ENCODE measurements at regions not wholly inside any gene's neighbourhood (a gene's known extent, or its start where the extent isn't known, plus 50 kb on each side); places are given as distances from the start of the nearest gene placed in this dataset.

DNA sequence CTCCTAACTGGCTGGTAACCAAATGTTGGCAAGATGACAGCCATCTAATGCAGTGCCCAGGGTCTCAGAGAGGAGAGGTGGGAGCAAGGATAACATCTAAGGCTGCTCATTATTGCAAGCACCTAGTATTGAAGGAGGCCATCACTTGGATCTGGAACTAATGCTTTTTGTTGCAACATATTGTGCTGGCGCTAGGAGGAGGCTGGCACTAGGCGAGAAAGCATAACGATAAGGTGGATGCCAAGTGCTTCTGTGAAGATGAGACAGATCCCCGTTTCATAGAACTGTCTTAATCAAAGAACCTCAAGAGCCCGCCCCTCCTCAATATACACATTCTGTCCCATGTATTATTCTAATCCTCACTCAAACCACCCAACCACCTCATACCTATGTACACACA is 774.0 kb downstream of the VRK1 start:
- TF ChIP-seq ZFX (IDR thresholded peaks at IDR 0.05; ENCODE audit: borderline replicate concordance) = no peak
- TF ChIP-seq, protein P1, sequence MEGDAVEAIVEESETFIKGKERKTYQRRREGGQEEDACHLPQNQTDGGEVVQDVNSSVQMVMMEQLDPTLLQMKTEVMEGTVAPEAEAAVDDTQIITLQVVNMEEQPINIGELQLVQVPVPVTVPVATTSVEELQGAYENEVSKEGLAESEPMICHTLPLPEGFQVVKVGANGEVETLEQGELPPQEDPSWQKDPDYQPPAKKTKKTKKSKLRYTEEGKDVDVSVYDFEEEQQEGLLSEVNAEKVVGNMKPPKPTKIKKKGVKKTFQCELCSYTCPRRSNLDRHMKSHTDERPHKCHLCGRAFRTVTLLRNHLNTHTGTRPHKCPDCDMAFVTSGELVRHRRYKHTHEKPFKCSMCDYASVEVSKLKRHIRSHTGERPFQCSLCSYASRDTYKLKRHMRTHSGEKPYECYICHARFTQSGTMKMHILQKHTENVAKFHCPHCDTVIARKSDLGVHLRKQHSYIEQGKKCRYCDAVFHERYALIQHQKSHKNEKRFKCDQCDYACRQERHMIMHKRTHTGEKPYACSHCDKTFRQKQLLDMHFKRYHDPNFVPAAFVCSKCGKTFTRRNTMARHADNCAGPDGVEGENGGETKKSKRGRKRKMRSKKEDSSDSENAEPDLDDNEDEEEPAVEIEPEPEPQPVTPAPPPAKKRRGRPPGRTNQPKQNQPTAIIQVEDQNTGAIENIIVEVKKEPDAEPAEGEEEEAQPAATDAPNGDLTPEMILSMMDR (IDR thresholded peaks at IDR 0.05) = no peak
- no peak overlapping the region for H3K27ac ChIP-seq

DNA sequence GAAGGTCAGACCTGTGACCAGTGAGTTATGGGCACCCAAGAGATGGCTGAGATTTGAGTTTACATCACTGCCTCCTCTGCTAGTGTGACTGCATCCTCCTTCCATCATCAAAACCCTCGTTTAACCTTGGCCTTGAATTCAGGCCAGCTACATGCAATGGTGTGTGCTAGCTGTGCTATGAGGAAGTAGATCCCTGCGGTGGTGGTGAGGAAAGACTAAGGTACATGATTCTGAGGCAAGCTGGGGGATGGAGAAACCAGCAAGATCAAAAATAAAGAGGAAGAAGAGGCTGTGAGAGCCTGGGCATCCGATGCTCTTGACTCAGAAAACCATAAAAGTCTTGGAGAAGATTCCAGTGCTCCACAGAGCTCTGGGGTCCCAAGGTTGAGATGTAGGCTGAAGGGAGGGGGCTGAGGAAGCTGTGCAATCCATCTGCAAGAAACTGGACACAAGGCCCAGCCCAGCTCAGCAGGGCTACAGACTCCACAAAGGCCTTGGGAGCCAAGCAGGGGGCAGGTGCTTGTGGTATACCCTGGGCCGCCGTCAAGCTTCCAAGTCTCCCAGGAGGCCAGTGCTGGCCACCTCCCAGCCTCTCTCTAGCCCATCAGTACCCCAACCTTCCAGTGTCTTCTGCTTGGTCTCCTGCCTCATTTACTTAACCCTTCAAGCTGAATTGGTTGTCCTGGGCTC is 774.8 kb downstream of the VRK1 start:
- no peak for TF ChIP-seq ZFX (IDR thresholded peaks at IDR 0.05; ENCODE audit: borderline replicate concordance)
- TF ChIP-seq, protein P1 (IDR thresholded peaks at IDR 0.05) = no peak
- H3K27ac ChIP-seq = no peak overlapping the region

DNA sequence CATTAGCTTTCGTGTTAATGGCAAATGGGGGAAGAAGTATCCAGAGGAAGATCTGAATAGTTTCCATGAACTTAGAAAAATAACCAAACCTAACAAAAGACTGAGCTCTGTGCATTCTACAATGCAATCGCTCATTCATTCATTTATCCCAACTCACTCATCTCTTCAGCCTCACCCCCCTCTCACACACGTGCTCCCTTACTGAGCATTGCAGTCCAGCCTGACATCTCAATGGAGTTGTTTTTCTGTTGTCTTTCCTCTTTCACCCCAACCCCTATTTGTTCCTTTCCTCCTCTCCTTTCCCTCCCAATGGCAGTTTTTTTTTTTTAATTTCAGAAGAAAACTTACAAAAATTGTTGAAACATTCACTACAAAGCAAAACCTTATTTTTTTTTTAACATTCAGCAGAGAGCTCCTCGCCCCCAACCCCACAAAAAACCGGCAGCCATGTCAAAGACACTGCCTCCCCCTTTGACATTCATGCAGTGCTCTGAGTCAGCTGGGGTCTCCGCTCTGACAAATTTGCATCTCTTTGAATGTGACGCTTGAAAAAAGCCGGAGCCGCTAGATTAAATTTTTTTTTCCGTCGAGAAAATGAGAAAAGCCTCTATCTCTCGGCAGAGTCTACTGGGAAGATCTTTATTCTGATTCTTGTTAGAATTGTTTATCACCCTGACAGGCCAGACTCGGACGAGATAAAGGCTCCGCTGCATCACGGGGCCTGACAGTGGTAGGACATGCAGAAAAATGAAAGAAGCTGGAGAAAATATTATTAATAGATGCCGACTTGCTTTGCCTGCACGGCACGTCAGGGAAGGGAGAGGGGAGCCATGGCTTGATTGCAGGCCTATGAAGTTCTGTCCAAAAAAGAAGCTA is 775.6 kb downstream of the VRK1 start:
- TF ChIP-seq, protein P1 (IDR thresholded peaks at IDR 0.05) = no peak
- TF ChIP-seq ZFX (IDR thresholded peaks at IDR 0.05; ENCODE audit: borderline replicate concordance) = no peak
- H3K27ac ChIP-seq = no peak overlapping the region

DNA sequence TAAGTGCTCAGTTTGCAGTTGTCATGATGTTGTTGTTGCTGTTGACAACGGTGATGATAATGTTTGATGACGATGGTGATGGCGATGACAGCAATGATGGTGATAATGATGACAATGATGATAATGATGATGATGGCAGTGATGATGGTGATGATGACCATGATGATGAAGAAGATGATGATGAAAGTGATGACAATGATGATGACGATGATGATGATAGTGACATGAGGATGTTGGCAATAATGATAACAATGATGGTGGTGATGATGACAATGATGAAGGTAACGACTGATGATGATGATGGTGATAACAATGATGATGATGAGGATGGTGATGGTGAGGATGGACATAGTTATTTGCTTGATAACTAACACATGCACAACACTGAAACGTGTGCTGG is 778.5 kb downstream of the VRK1 start:
- H3K27ac ChIP-seq = no peak overlapping the region
- TF ChIP-seq, protein P1 (IDR thresholded peaks at IDR 0.05) = no peak
- TF ChIP-seq ZFX (IDR thresholded peaks at IDR 0.05; ENCODE audit: borderline replicate concordance) = no peak

DNA sequence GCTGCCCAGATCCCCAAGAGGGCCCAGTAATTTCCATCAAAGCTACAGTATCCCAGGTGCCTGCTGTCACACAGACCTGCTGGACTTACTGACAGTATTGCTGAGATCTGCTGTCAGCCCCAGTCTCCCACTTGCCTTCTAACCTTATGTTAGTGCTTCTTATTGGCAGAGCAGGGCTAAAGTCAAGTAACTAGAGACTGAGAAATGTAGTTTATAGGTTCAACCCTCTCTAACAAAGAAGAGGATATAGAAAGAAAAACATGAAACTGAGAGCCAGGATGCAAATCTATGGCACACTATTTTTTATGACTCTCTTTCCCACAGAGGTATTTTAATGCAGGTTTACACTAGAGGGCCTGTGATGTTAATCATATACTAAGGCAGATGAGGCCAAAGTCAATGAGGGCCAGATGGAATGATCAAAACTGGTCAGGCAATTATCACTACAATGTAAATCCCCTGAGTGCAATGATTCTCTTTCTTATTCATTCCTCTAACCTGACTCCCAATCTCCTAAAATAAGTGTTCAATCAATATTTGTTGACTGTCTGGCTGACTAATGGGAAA is 781.9 kb downstream of the VRK1 start:
- no peak overlapping the region for H3K27ac ChIP-seq
- TF ChIP-seq, protein P1 (IDR thresholded peaks at IDR 0.05) = no peak
- no peak for TF ChIP-seq ZFX (IDR thresholded peaks at IDR 0.05; ENCODE audit: borderline replicate concordance)

DNA sequence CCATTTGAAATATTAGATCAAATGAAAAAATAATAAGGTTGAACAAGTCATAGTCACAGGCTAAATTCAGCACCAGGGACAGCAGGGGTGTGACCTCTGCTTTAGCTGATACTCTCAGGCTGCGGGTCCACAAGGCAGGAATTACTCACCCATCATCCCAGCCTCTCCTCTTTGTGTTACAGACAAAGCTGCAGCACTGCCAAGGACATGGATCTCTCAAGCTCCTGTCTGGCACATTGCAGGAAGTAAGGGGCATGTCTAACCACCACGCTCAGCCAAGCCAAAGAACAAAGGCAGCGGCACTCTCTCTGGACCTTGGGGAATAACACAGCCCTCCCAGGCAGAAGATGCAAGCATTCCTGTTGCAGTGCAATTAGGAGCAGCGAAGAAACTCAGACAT is 783.8 kb downstream of the VRK1 start:
- TF ChIP-seq, protein P1 (IDR thresholded peaks at IDR 0.05) = no peak
- no peak for TF ChIP-seq ZFX (IDR thresholded peaks at IDR 0.05; ENCODE audit: borderline replicate concordance)
- H3K27ac ChIP-seq = no peak overlapping the region
